ENCODE measurements at regions not wholly inside any gene's neighbourhood (a gene's known extent, or its start where the extent isn't known, plus 50 kb on each side); places are given as distances from the start of the nearest gene placed in this dataset.

- no peak overlapping the region for H3K4me3 ChIP-seq (ENCODE audit: low read depth, low read length, poor library complexity, severe bottlenecking)
- no peaks in the 10 kb centered on the region for H3K9me3 ChIP-seq (ENCODE audit: low read depth, low read length, poor library complexity, severe bottlenecking)
- no peak for DNase-seq (ENCODE audit: low spot score)
- BruUV-seq (replicated peaks), result no TSS peak
- H3K4me1 ChIP-seq (ENCODE audit: insufficient read depth, low read length, poor library complexity, severe bottlenecking), result peaks cover 41% of the 10 kb centered on the region
- TF ChIP-seq EZH2 (IDR thresholded peaks at IDR 0.05; ENCODE audit: borderline replicate concordance, low read depth, low read length, poor library complexity, severe bottlenecking), result no peak
- TF ChIP-seq, protein P1, sequence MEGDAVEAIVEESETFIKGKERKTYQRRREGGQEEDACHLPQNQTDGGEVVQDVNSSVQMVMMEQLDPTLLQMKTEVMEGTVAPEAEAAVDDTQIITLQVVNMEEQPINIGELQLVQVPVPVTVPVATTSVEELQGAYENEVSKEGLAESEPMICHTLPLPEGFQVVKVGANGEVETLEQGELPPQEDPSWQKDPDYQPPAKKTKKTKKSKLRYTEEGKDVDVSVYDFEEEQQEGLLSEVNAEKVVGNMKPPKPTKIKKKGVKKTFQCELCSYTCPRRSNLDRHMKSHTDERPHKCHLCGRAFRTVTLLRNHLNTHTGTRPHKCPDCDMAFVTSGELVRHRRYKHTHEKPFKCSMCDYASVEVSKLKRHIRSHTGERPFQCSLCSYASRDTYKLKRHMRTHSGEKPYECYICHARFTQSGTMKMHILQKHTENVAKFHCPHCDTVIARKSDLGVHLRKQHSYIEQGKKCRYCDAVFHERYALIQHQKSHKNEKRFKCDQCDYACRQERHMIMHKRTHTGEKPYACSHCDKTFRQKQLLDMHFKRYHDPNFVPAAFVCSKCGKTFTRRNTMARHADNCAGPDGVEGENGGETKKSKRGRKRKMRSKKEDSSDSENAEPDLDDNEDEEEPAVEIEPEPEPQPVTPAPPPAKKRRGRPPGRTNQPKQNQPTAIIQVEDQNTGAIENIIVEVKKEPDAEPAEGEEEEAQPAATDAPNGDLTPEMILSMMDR (conservative IDR thresholded peaks at IDR 0.05; ENCODE audit: low read depth, low read length), result no peak
- ChIA-PET POLR2A (ENCODE audit: low non-redundant PET) (no interaction called here), CTCF (no interaction called here)
- H3K27me3 ChIP-seq (replicated peaks; ENCODE audit: insufficient read depth, low read depth, low read length, poor library complexity), result no peaks in the 10 kb centered on the region
- no peak overlapping the region for H3K27ac ChIP-seq (ENCODE audit: low read depth, low read length, poor library complexity, severe bottlenecking)
- H3K36me3 ChIP-seq (ENCODE audit: insufficient read depth, low read length, poor library complexity, severe bottlenecking), result no peaks in the 10 kb centered on the region
- intact Hi-C loops (cut with micrococcal nuclease; ENCODE audit: unreplicated experiment), result no loop called here
Observed at GRCh38 chr6:145258122-145258521, 477.2 kb downstream of the EPM2A start.

DNA sequence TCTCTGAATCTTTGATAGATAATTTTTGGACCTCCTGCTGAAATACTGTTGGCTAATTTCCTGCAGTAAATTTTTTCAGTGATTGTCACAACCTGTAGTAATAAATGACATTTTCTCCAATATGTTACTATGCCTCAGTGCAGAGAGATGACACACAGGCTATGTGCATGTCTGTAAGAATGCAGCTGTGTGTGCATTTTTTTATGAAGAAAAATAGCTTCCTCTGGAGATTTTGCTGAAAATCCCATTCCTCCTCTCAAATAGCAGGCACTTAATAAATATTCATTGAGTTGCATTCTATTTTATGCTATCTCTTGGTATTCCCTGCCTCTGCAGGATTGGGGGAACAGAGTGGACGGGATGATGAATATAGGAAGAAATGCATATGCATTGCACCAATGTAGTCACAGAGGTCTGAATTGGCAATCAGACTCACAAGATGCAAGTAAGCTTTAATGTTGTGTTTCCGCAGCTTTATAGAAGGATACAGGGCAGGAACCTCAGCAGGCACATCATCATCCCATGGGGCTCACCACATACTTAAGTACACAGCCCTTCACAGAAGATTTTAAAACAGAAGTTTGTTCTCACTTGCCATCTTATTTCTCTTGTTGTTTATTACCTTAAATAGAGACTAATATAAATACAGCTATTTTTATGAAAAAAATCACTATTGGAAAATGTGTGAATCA lies 474.7 kb downstream of the EPM2A start:
- Histone ChIP-seq H3K36me3 (ENCODE audit: insufficient read depth, low read length, poor library complexity, severe bottlenecking) (no peaks in the 10 kb centered on the region), H3K27me3 (replicated peaks; ENCODE audit: insufficient read depth, low read depth, low read length, poor library complexity) (no peaks in the 10 kb centered on the region), H3K9me3 (ENCODE audit: low read depth, low read length, poor library complexity, severe bottlenecking) (no peaks in the 10 kb centered on the region), H3K4me1 (ENCODE audit: insufficient read depth, low read length, poor library complexity, severe bottlenecking) (peaks cover 46% of the 10 kb centered on the region), H3K4me3 (ENCODE audit: low read depth, low read length, poor library complexity, severe bottlenecking) (no peak overlapping the region), H3K27ac (ENCODE audit: low read depth, low read length, poor library complexity, severe bottlenecking) (peak overlapping the region; percentile 6)
- POLR2A ChIA-PET (ENCODE audit: low non-redundant PET), result no interaction called here
- no TSS peak for BruUV-seq (replicated peaks)
- DNase-seq (ENCODE audit: low spot score), result peak; percentile 86
- no peak for TF ChIP-seq EZH2 (IDR thresholded peaks at IDR 0.05; ENCODE audit: borderline replicate concordance, low read depth, low read length, poor library complexity, severe bottlenecking)
- TF ChIP-seq, protein P1 (conservative IDR thresholded peaks at IDR 0.05; ENCODE audit: low read depth, low read length), result no peak
- intact Hi-C loops (cut with micrococcal nuclease; ENCODE audit: unreplicated experiment), result loop anchor here (5.0 to 10.0 kb wide), 2 partner anchors 192 to 474 kb away; partner anchors contain the start of gene EPM2A
- CTCF ChIA-PET, result interaction anchor here (0.6 kb wide), 1 partner anchor 443 kb away, joined by 3 read pairs; no protein-coding TSS in a partner anchor

DNA sequence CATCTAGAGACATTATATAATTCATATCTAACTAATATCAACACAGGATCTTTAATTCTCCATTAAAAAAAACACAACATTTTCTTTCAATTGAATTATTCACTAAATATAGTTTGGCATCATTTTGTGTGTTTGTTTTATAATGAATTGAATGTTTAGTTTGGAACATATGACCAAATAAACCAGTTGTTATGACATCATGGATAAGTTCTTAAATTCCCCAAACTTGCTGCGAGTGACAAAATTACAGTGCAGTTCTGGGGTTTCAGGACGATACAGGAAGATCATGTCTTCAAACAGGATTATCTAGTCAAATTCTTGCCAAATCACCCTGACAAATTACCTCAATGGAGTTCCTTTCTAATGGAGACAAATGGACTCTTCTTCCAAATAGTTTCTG lies 473.6 kb downstream of the EPM2A start:
- H3K4me1 ChIP-seq (ENCODE audit: insufficient read depth, low read length, poor library complexity, severe bottlenecking), result peaks cover 46% of the 10 kb centered on the region
- no peak for TF ChIP-seq EZH2 (IDR thresholded peaks at IDR 0.05; ENCODE audit: borderline replicate concordance, low read depth, low read length, poor library complexity, severe bottlenecking)
- TF ChIP-seq, protein P1 (conservative IDR thresholded peaks at IDR 0.05; ENCODE audit: low read depth, low read length), result no peak
- H3K27ac ChIP-seq (ENCODE audit: low read depth, low read length, poor library complexity, severe bottlenecking), result no peak overlapping the region
- peak; percentile 41 for DNase-seq (ENCODE audit: low spot score)
- intact Hi-C loops (cut with micrococcal nuclease; ENCODE audit: unreplicated experiment), result loop anchor here (5.0 to 10.0 kb wide), 2 partner anchors 191 to 473 kb away; partner anchors contain the start of gene EPM2A
- no peaks in the 10 kb centered on the region for H3K36me3 ChIP-seq (ENCODE audit: insufficient read depth, low read length, poor library complexity, severe bottlenecking)
- CTCF ChIA-PET, result no interaction called here
- H3K9me3 ChIP-seq (ENCODE audit: low read depth, low read length, poor library complexity, severe bottlenecking), result no peaks in the 10 kb centered on the region
- no TSS peak for BruUV-seq (replicated peaks)
- H3K27me3 ChIP-seq (replicated peaks; ENCODE audit: insufficient read depth, low read depth, low read length, poor library complexity), result no peaks in the 10 kb centered on the region
- no peak overlapping the region for H3K4me3 ChIP-seq (ENCODE audit: low read depth, low read length, poor library complexity, severe bottlenecking)
- POLR2A ChIA-PET (ENCODE audit: low non-redundant PET), result no interaction called here
